NT2/D1 (cell line): ENCODE measurements at regions not wholly inside any gene's neighbourhood (a gene's known extent, or its start where the extent isn't known, plus 50 kb on each side); places are given as distances from the start of the nearest gene placed in this dataset.

ENCODE experiments used
- DNase-seq: peaks from one replicate; pipeline ENCODE4 v3.0.0-alpha.2; 2011; ENCODE audit warnings: low read depth, low spot score
- H3K27me3 ChIP-seq: 2 replicates; pipeline ENCODE4 v1.6.0; 2011; ENCODE audit warnings: mild to moderate bottlenecking; ENCODE audit not compliant: insufficient read length, insufficient read depth
- H3K36me3 ChIP-seq: 2 replicates; pipeline ENCODE4 v1.6.1; 2011; ENCODE audit warnings: mild to moderate bottlenecking, low read length, mixed read lengths; ENCODE audit not compliant: insufficient read depth, insufficient read length
- H3K4me1 ChIP-seq: 2 replicates; pipeline ENCODE4 v1.5.1; 2011; ENCODE audit not compliant: insufficient read depth, insufficient read length
- H3K4me3 ChIP-seq: 2 replicates; pipeline ENCODE4 v1.5.1; 2011; ENCODE audit warnings: low read depth; ENCODE audit not compliant: insufficient read length
- H3K9ac ChIP-seq: 2 replicates; pipeline ENCODE4 v1.6.0; 2011; ENCODE audit warnings: low read depth; ENCODE audit not compliant: insufficient read length
- H3K9me3 ChIP-seq: 2 replicates; pipeline ENCODE4 v1.5.1; 2011; ENCODE audit warnings: mild to moderate bottlenecking, low read length; ENCODE audit not compliant: insufficient read depth
- SUZ12 ChIP-seq: IDR thresholded peaks from 2 replicates; pipeline ENCODE4 v1.6.1; 2011; ENCODE audit not compliant: insufficient read length, insufficient read depth; ENCODE audit errors: extremely low read depth
- YY1 ChIP-seq: IDR thresholded peaks from 2 replicates; pipeline ENCODE4 v1.6.1; 2011; ENCODE audit not compliant: insufficient read length, insufficient read depth
- ZNF274 ChIP-seq: IDR thresholded peaks from 2 replicates; pipeline ENCODE4 v1.6.1; 2011; ENCODE audit warnings: mild to moderate bottlenecking, low read depth, low read length

GRCh38 chr5:112013660-112014059 is 256.7 kb upstream of the NREP start:
- no peak for DNase-seq
- Histone ChIP-seq H3K36me3 (no peaks in the 10 kb centered on the region), H3K4me3 (no peak overlapping the region), H3K4me1 (no peaks in the 10 kb centered on the region), H3K9ac (no peak overlapping the region), H3K27me3 (no peaks in the 10 kb centered on the region), H3K9me3 (no peaks in the 10 kb centered on the region)
- TF ChIP-seq YY1, result no peak

GRCh38 chr5:112012104-112012503 is 255.1 kb upstream of the NREP start:
- Histone ChIP-seq H3K9ac (no peak overlapping the region), H3K4me3 (no peak overlapping the region), H3K36me3 (no peaks in the 10 kb centered on the region), H3K27me3 (no peaks in the 10 kb centered on the region), H3K9me3 (no peaks in the 10 kb centered on the region), H3K4me1 (no peaks in the 10 kb centered on the region)
- DNase-seq, result no peak
- TF ChIP-seq SUZ12 (no peak), ZNF274 (no peak), YY1 (no peak)

GRCh38 chr5:112010475-112010874 is 253.5 kb upstream of the NREP start:
- Histone ChIP-seq H3K4me1 (no peaks in the 10 kb centered on the region), H3K36me3 (no peaks in the 10 kb centered on the region), H3K9ac (no peak overlapping the region), H3K9me3 (no peaks in the 10 kb centered on the region), H3K27me3 (no peaks in the 10 kb centered on the region), H3K4me3 (no peak overlapping the region)
- no peak for TF ChIP-seq YY1
- TF ChIP-seq SUZ12, result no peak
- TF ChIP-seq ZNF274, result no peak
- no peak for DNase-seq

GRCh38 chr5:112006721-112007120 is 249.7 kb upstream of the NREP start:
- DNase-seq, result no peak
- H3K9ac ChIP-seq, result no peak overlapping the region
- no peak overlapping the region for H3K4me3 ChIP-seq
- no peaks in the 10 kb centered on the region for H3K4me1 ChIP-seq
- no peaks in the 10 kb centered on the region for H3K27me3 ChIP-seq
- no peaks in the 10 kb centered on the region for H3K9me3 ChIP-seq
- H3K36me3 ChIP-seq, result no peaks in the 10 kb centered on the region
- TF ChIP-seq SUZ12 (no peak), YY1 (no peak), ZNF274 (no peak)

- Histone ChIP-seq H3K4me1 (no peaks in the 10 kb centered on the region), H3K9me3 (no peaks in the 10 kb centered on the region), H3K9ac (no peak overlapping the region), H3K36me3 (no peaks in the 10 kb centered on the region), H3K4me3 (no peak overlapping the region), H3K27me3 (no peaks in the 10 kb centered on the region)
- TF ChIP-seq SUZ12 (no peak), ZNF274 (no peak), YY1 (no peak)
- DNase-seq, result no peak
Measured at GRCh38 chr5:112005623-112005930, 248.6 kb upstream of the NREP start.

- DNase-seq, result no peak
Measured at GRCh38 chr5:112004867-112005622, 248.1 kb upstream of the NREP start.

GRCh38 chr5:112002376-112002775 is 245.4 kb upstream of the NREP start:
- H3K9me3 ChIP-seq, result no peaks in the 10 kb centered on the region
- H3K27me3 ChIP-seq, result no peaks in the 10 kb centered on the region
- no peak for DNase-seq
- H3K4me3 ChIP-seq, result no peak overlapping the region
- H3K4me1 ChIP-seq, result no peaks in the 10 kb centered on the region
- H3K36me3 ChIP-seq, result no peaks in the 10 kb centered on the region
- H3K9ac ChIP-seq, result no peak overlapping the region
- TF ChIP-seq SUZ12 (no peak), ZNF274 (no peak), YY1 (no peak)

More at GRCh38 chr5:112004867-112005622, 248.1 kb upstream of the NREP start:
- H3K9me3 ChIP-seq, result no peaks in the 10 kb centered on the region
- H3K9ac ChIP-seq, result no peak overlapping the region
- no peak overlapping the region for H3K4me3 ChIP-seq
- TF ChIP-seq YY1, result no peak
- no peak for TF ChIP-seq ZNF274
- TF ChIP-seq SUZ12, result no peak
- H3K4me1 ChIP-seq, result no peaks in the 10 kb centered on the region
- no peaks in the 10 kb centered on the region for H3K36me3 ChIP-seq
- H3K27me3 ChIP-seq, result no peaks in the 10 kb centered on the region
